ENCODE measurements at regions not wholly inside any gene's neighbourhood (a gene's known extent, or its start where the extent isn't known, plus 50 kb on each side); places are given as distances from the start of the nearest gene placed in this dataset.

DNA sequence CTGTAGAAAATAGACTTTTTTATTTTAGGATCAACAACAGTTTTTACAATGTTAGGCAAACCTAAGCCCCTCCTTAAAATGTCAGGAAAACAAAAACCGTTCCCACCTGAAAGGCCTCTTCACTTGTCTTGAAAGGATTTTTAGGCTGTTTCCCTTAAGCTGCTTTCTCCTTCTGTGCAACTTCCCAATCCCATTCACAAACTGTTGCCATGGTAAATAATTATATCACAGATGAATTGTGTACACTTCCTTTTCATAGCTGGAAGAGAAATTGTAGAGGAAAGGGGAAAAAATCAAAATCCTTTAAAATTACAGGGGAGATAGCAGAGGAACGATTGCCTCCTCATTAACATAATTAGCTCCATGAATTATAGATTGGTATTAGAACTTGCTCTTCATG, 1488.0 kb upstream of the CELF4 start:
- no peak for TF ChIP-seq TAF1 (IDR thresholded peaks at IDR 0.05; ENCODE audit: borderline replicate concordance, insufficient read depth, low read length)
- no peak for TF ChIP-seq SIN3A (IDR thresholded peaks at IDR 0.05; ENCODE audit: borderline replicate concordance, insufficient read depth, low read length)

Measured in PFSK-1 (cell line).